ENCODE measurements at regions not wholly inside any gene's neighbourhood (a gene's known extent, or its start where the extent isn't known, plus 50 kb on each side); places are given as distances from the start of the nearest gene placed in this dataset.

GRCh38 chr1:172898866-172899265, 151.9 kb downstream of the TNFSF18 start:
- TF ChIP-seq CTCF (IDR thresholded peaks at IDR 0.05; ENCODE audit: low read depth, low read length, poor library complexity, severe bottlenecking) (no peak), EZH2phosphoT487 (IDR thresholded peaks at IDR 0.05; ENCODE audit: borderline replicate concordance, low read length) (no peak)
